B cell (primary cell): ENCODE measurements at regions not wholly inside any gene's neighbourhood (a gene's known extent, or its start where the extent isn't known, plus 50 kb on each side); places are given as distances from the start of the nearest gene placed in this dataset.
"Not testable (repeated sequence)": the region's sequence is repeated elsewhere in the genome, so short reads cannot be mapped to it uniquely, and the experiment has no call there.

Experiments
- ATAC-seq: fragments of 200-7000 bp; cut with Tn5 transposase; one replicate; pipeline ENCODE4 v1.10.0; 2021; ENCODE audit warnings: low read depth, mild to moderate bottlenecking, moderate number of reproducible peaks, moderate library complexity
- CTCF ChIA-PET: fragments of 350-600 bp; sonication (Branson Sonifier 250); formaldehyde crosslinking; loops from one replicate; lab custom pipeline; 2021; ENCODE audit warnings: antibody characterized with exemption, inconsistent platforms; lab: Charles Lee
- POLR2A ChIA-PET: fragments of 350-600 bp; sonication (Branson Sonifier 250); formaldehyde crosslinking; loops from one replicate; lab custom pipeline; 2021; ENCODE audit warnings: antibody characterized with exemption; lab: Charles Lee
- DNase-seq: peaks from one replicate; pipeline ENCODE4 v3.0.0; 2013
- H2AFZ ChIP-seq: 2 replicates; pipeline ENCODE4 v1.6.1; 2012; ENCODE audit warnings: mild to moderate bottlenecking, low read depth, low read length; ENCODE audit not compliant: insufficient read depth, poor library complexity, severe bottlenecking
- H3K27ac ChIP-seq, 2 donors: 1 replicate in 1 of 2; 2 replicates in 1 of 2; pipeline ENCODE4 v1.5.1; 2012 to 2013; ENCODE audit warnings: low read length in 2 of 2, mild to moderate bottlenecking in 2 of 2, moderate library complexity in 1 of 2
- H3K27me3 ChIP-seq, 4 experiments: fragments of 200-600 bp in 1 of 4; sonication (generic) in 1 of 4; replicated peaks in 1 of 4; 1 replicate in 2 of 4; 2 replicates in 2 of 4; pipeline versions ENCODE4 v1.6.1 to v1.7.0; 2013 to 2016; ENCODE audit warnings: low read length in 3 of 4, mild to moderate bottlenecking in 2 of 4, mixed read lengths in 1 of 4, moderate library complexity in 1 of 4; ENCODE audit not compliant: insufficient read depth in 4 of 4, control insufficient read depth in 3 of 4; ENCODE audit errors: control extremely low read depth in 1 of 4
- H3K36me3 ChIP-seq, 2 experiments: replicated peaks in 1 of 2; 1 replicate in 1 of 2; 2 replicates in 1 of 2; pipeline versions ENCODE4 v1.6.1 to v1.7.1; 2013; ENCODE audit warnings: low read length in 1 of 2; ENCODE audit not compliant: insufficient read depth in 2 of 2, control insufficient read depth in 1 of 2; ENCODE audit errors: control extremely low read depth in 1 of 2, extremely low read depth in 1 of 2
- H3K4me1 ChIP-seq, 2 donors: fragments of 200-600 bp in 1 of 2; sonication (generic) in 1 of 2; 1 replicate in 1 of 2; 2 replicates in 1 of 2; pipeline versions ENCODE4 v1.5.1 to v1.6.1; 2013 to 2017; ENCODE audit warnings: low read length in 2 of 2; ENCODE audit not compliant: control insufficient read depth in 2 of 2, insufficient read depth in 2 of 2
- H3K4me2 ChIP-seq: replicated peaks from 2 replicates; pipeline ENCODE3; 2012; ENCODE audit warnings: mild to moderate bottlenecking, low read depth, low read length; ENCODE audit not compliant: poor library complexity, severe bottlenecking
- H3K4me3 ChIP-seq, 5 experiments: fragments of 200-600 bp in 1 of 5; sonication (generic) in 1 of 5; 1 replicate in 3 of 5; 2 replicates in 2 of 5; pipeline versions ENCODE4 v1.5.1 to v1.7.0; 2011 to 2016; ENCODE audit warnings: low read length in 4 of 5, mild to moderate bottlenecking in 4 of 5, low read depth in 2 of 5, control low read depth in 1 of 5, moderate library complexity in 1 of 5; ENCODE audit not compliant: insufficient read depth in 1 of 5; ENCODE audit errors: control extremely low read depth in 1 of 5, extremely low read depth in 1 of 5
- H3K79me2 ChIP-seq: fragments of 200-600 bp; sonication (generic); one replicate; pipeline ENCODE4 v1.6.0; 2016; ENCODE audit warnings: low read length; ENCODE audit not compliant: control insufficient read depth, insufficient read depth
- H3K9ac ChIP-seq: fragments of 200-600 bp; sonication (generic); 2 replicates; pipeline ENCODE4 v1.6.1; 2017; ENCODE audit warnings: mild to moderate bottlenecking, low read length, moderate library complexity
- H3K9me3 ChIP-seq, 3 donors: one replicate each; pipeline versions ENCODE4 v1.6.1 to v1.7.1; 2013; ENCODE audit warnings: low read length in 2 of 3; ENCODE audit not compliant: control insufficient read depth in 2 of 3, insufficient read depth in 1 of 3; ENCODE audit errors: control extremely low read depth in 1 of 3
- H4K20me1 ChIP-seq: 2 replicates; pipeline ENCODE4 v1.6.0; 2012; ENCODE audit warnings: mild to moderate bottlenecking, low read length; ENCODE audit not compliant: insufficient read depth, control insufficient read depth, poor library complexity, severe bottlenecking
- H3K27ac Mint-ChIP-seq: one replicate; pipeline ENCODE4 v1.8.0; 2021; ENCODE audit warnings: mixed read lengths
- H3K27me3 Mint-ChIP-seq: one replicate; pipeline ENCODE4 v1.8.0; 2021; ENCODE audit warnings: mixed read lengths
- H3K4me1 Mint-ChIP-seq: one replicate; pipeline ENCODE4 v1.8.0; 2021; ENCODE audit warnings: mixed read lengths
- H3K4me3 Mint-ChIP-seq: one replicate; pipeline ENCODE4 v1.8.0; 2021; ENCODE audit warnings: mixed read lengths
- H3K9me3 Mint-ChIP-seq: one replicate; pipeline ENCODE4 v1.8.0; 2022; ENCODE audit warnings: mixed read lengths; ENCODE audit not compliant: insufficient read depth
- CTCF ChIP-seq: fragments of 200-600 bp; IDR thresholded peaks from one replicate; pipeline ENCODE4 v1.8.0; 2022; ENCODE audit warnings: antibody characterized with exemption, mild to moderate bottlenecking
- EZH2 ChIP-seq: IDR thresholded peaks from 2 replicates; pipeline ENCODE4 v1.6.1; 2012; ENCODE audit warnings: borderline replicate concordance, low read depth, mild to moderate bottlenecking, moderate library complexity, low read length; ENCODE audit not compliant: insufficient read depth, poor library complexity, severe bottlenecking
- WGBS: methylation state at CpG from one replicate; pipeline ENCODE4 v1.1.5; 2013; ENCODE audit warnings: missing lambda C conversion rate; ENCODE audit not compliant: insufficient coverage; 5-methylcytosine and 5-hydroxymethylcytosine counted together
- intact Hi-C: fragments of 100-400 bp; cut with micrococcal nuclease; formaldehyde crosslinking; loops from one replicate; pipeline ENCODE4 v1.10.0; 2022

- H3K27ac Mint-ChIP-seq: no peak overlapping the region
Observed at GRCh38 chr13:71210861-71211260, 656.1 kb downstream of the DACH1 start.

GRCh38 chr13:71209217-71209616 lies 657.8 kb downstream of the DACH1 start:
- Mint-ChIP-seq H3K27me3 (no peaks in the 10 kb centered on the region), H3K9me3 (peaks cover 6% of the 10 kb centered on the region), H3K4me3 (no peak overlapping the region), H3K4me1 (no peaks in the 10 kb centered on the region), H3K27ac (no peak overlapping the region)
- intact Hi-C loops: no loop called here
- no peaks in the 10 kb centered on the region for H4K20me1 ChIP-seq
- ChIA-PET POLR2A (no interaction called here), CTCF (interaction anchor here (0.7 kb wide), 1 partner anchor 84 kb away, joined by 4 read pairs; no protein-coding TSS in a partner anchor)
- H3K4me3 ChIP-seq: no peak overlapping the region
- H3K27me3 ChIP-seq: no peaks in the 10 kb centered on the region
- no peak overlapping the region for H3K27ac ChIP-seq
- H3K9me3 ChIP-seq: no peaks in the 10 kb centered on the region
- no peaks in the 10 kb centered on the region for H3K36me3 ChIP-seq
- no peak for DNase-seq
- no peak overlapping the region for H3K4me2 ChIP-seq
- TF ChIP-seq CTCF (no peak), EZH2 (no peak)
- ATAC-seq: no peak
- no peaks in the 10 kb centered on the region for H3K4me1 ChIP-seq
- H3K9ac ChIP-seq: no peak overlapping the region
- H2AFZ ChIP-seq: no peak overlapping the region
- no peaks in the 10 kb centered on the region for H3K79me2 ChIP-seq
- WGBS: no CpG with 5 or more reads among the region's 2 CpGs

More at GRCh38 chr13:71210861-71211260, 656.1 kb downstream of the DACH1 start:
- Histone ChIP-seq H3K9ac (no peak overlapping the region), H3K27me3 (no peaks in the 10 kb centered on the region), H3K27ac (no peak overlapping the region), H2AFZ (no peak overlapping the region), H3K4me3 (no peak overlapping the region), H3K4me2 (no peak overlapping the region), H3K79me2 (no peaks in the 10 kb centered on the region), H3K4me1 (no peaks in the 10 kb centered on the region), H3K9me3 (no peaks in the 10 kb centered on the region), H3K36me3 (no peaks in the 10 kb centered on the region), H4K20me1 (no peaks in the 10 kb centered on the region)
- POLR2A ChIA-PET: no interaction called here
- Mint-ChIP-seq H3K4me1 (no peaks in the 10 kb centered on the region), H3K4me3 (no peak overlapping the region), H3K27me3 (no peaks in the 10 kb centered on the region), H3K9me3 (peaks cover 6% of the 10 kb centered on the region)
- intact Hi-C loops: no loop called here
- TF ChIP-seq CTCF (no peak), EZH2 (no peak)
- CTCF ChIA-PET: no interaction called here
- DNase-seq: no peak
- ATAC-seq: no peak

GRCh38 chr13:71184583-71184982 lies 682.4 kb downstream of the DACH1 start:
- H3K27me3 Mint-ChIP-seq, H3K4me1 Mint-ChIP-seq, H3K4me3 ChIP-seq, H3K9me3 ChIP-seq, H3K79me2 ChIP-seq, H3K27ac Mint-ChIP-seq, DNase-seq, H3K27ac ChIP-seq, H4K20me1 ChIP-seq, ATAC-seq, H3K4me3 Mint-ChIP-seq, H2AFZ ChIP-seq, H3K4me2 ChIP-seq, CTCF ChIA-PET, H3K4me1 ChIP-seq, H3K27me3 ChIP-seq, H3K9me3 Mint-ChIP-seq, POLR2A ChIA-PET, H3K36me3 ChIP-seq, intact Hi-C loops, H3K9ac ChIP-seq: not testable (repeated sequence)
- WGBS: 85% methylated on average over 7 of the region's 7 CpGs
